Naive thymus-derived CD8-positive, alpha-beta T cell (primary cell): ENCODE measurements at regions not wholly inside any gene's neighbourhood (a gene's known extent, or its start where the extent isn't known, plus 50 kb on each side); places are given as distances from the start of the nearest gene placed in this dataset.

Source experiments
- ATAC-seq, 2 donors: fragments of 150-1000 bp; cut with Tn5 transposase in 1 of 2; sonication (Bioruptor Pico), chemical (Tn5 transposase) in 1 of 2; 1 replicate in 1 of 2; 2 replicates in 1 of 2; pipeline ENCODE4 v1.10.0; 2021; ENCODE audit warnings: mild to moderate bottlenecking in 2 of 2, moderate library complexity in 2 of 2
- POLR2A ChIA-PET: fragments of 350-600 bp; sonication (Branson Sonifier 250); formaldehyde crosslinking; loops from one replicate; lab custom pipeline; 2021; ENCODE audit warnings: antibody characterized with exemption; lab: Charles Lee
- DNase-seq, 10 donors: peaks; one replicate each; pipeline versions ENCODE4 v3.0.0 to v3.0.0-alpha.2; 2020 to 2022
- H3K27ac Mint-ChIP-seq, 10 donors: one replicate each; pipeline ENCODE4 v1.8.0; 2020 to 2022; ENCODE audit warnings: mild to moderate bottlenecking in 10 of 10, mixed read lengths in 10 of 10, moderate library complexity in 4 of 10, inconsistent platforms in 1 of 10
- H3K27me3 Mint-ChIP-seq, 5 donors: one replicate each; pipeline ENCODE4 v1.8.0; 2021 to 2022; ENCODE audit warnings: mixed read lengths in 5 of 5
- H3K36me3 Mint-ChIP-seq, 3 donors: one replicate each; pipeline ENCODE4 v1.8.0; 2020 to 2022; ENCODE audit warnings: mixed read lengths in 3 of 3, mild to moderate bottlenecking in 2 of 3, inconsistent platforms in 1 of 3
- H3K4me1 Mint-ChIP-seq, 4 donors: one replicate each; pipeline ENCODE4 v1.8.0; 2021 to 2022; ENCODE audit warnings: mixed read lengths in 4 of 4
- H3K4me3 Mint-ChIP-seq, 10 donors: one replicate each; pipeline ENCODE4 v1.8.0; 2020 to 2022; ENCODE audit warnings: mild to moderate bottlenecking in 10 of 10, mixed read lengths in 10 of 10, moderate library complexity in 6 of 10, inconsistent platforms in 1 of 10
- H3K9me3 Mint-ChIP-seq, 9 donors: one replicate each; pipeline ENCODE4 v1.8.0; 2020 to 2022; ENCODE audit warnings: mixed read lengths in 9 of 9, mild to moderate bottlenecking in 3 of 9, inconsistent platforms in 1 of 9, moderate library complexity in 1 of 9

DNA sequence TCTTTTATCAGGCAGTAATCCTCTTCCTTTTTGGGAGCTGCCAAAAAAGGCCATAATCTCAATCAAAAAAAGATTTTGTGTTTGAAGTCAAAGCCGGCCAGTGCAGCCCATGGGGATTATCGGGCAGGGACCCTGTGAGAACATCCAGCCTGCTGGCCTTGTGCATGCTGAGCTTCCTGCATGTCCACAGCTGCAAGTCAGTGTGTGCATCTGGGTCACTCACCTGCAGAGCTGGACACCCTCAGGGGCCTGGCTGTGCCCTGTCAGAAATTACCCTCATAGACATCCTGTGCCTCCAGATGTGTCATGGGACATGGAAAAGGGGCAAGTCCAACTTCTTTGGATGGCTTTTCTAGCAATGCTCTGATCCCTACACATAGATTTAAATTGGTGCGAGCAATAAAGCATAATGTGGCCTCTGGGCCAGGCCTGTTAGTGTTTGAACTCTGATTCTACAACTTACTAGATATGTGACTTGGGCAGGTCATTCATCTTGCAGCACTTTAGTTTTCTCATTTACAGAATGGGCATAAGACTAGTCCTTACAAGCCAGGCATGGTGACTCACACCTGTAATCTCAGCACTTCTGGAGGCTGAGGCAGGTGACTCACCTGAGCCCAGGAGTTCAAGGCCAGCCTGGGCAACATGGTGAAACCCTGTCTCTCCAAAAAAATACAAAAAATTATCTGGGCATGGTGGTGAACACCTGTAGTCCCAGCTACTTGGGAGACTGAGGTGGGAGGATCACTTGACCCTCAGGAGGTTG, 81.6 kb upstream of the LARGE1 start:
- POLR2A ChIA-PET: no interaction called here

DNA sequence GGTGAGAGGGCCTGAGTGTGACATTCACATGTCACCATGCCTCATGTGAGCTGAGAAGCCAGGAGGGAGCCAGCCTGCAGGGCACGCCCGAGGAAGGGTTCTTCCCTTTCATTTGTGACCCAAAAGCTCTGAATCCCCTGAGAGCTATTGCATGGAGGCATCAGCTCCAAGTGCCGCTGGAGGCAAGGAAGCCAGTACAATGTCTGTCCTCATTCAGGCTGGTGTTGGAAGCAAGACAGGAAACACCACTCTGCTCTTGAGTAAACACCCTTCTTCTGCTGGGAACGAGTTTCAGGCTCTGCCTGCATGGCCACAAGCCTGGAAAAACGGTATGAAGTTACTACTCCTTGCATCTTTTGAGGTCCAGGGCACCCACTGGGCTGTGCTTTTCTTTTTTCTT, 83.8 kb upstream of the LARGE1 start:
- Mint-ChIP-seq H3K27me3 (peaks cover 0 to 12% (median 0%) of the 10 kb centered on the region in 5 donors), H3K4me1 (no peaks in the 10 kb centered on the region), H3K9me3 (peaks cover 5 to 40% (median 18%) of the 10 kb centered on the region in 9 donors), H3K27ac (no peak overlapping the region), H3K4me3 (no peak overlapping the region), H3K36me3 (peaks cover 0 to 12% (median 0%) of the 10 kb centered on the region in 3 donors)
- no peak for ATAC-seq
- POLR2A ChIA-PET: no interaction called here
- no peak for DNase-seq

More for the DNA sequence above, 81.6 kb upstream of the LARGE1 start:
- DNase-seq (no peak), ATAC-seq (no peak)
- Mint-ChIP-seq H3K9me3 (peaks cover 6 to 51% (median 37%) of the 10 kb centered on the region in 9 donors), H3K4me1 (no peaks in the 10 kb centered on the region), H3K36me3 (peaks cover 0 to 19% (median 0%) of the 10 kb centered on the region in 3 donors), H3K27me3 (peaks cover 0 to 11% (median 0%) of the 10 kb centered on the region in 5 donors), H3K4me3 (no peak overlapping the region), H3K27ac (no peak overlapping the region)

DNA sequence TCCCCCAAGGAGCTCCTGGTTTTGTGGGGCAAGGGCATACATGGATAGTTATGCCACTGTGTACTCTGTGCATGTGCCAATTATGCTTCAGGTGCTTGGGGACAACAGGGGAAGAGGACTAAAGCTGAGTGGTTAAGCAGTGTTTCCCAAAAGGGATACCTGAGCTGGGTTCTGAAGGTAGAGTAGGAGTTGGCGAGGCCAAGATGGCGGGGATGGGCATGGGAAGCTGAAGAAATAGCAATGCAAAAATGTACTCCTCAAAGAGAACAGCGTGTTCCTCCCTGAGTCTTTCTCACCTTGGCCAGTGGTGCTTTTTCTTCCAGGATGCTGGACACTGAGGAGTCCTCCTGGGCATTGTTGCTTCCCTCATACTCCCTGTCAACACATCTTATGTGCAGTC, 90.0 kb upstream of the LARGE1 start:
- DNase-seq (no peak), ATAC-seq (no peak)
- peaks cover 0 to 16% (median 0%) of the 10 kb centered on the region in 3 donors for H3K36me3 Mint-ChIP-seq
- no peak overlapping the region for H3K4me3 Mint-ChIP-seq
- peaks cover 0 to 9% (median 1%) of the 10 kb centered on the region in 5 donors for H3K27me3 Mint-ChIP-seq
- no peaks in the 10 kb centered on the region for H3K4me1 Mint-ChIP-seq
- POLR2A ChIA-PET: no interaction called here
- H3K9me3 Mint-ChIP-seq: peaks cover 8 to 30% (median 20%) of the 10 kb centered on the region in 9 donors
- no peak overlapping the region for H3K27ac Mint-ChIP-seq

DNA sequence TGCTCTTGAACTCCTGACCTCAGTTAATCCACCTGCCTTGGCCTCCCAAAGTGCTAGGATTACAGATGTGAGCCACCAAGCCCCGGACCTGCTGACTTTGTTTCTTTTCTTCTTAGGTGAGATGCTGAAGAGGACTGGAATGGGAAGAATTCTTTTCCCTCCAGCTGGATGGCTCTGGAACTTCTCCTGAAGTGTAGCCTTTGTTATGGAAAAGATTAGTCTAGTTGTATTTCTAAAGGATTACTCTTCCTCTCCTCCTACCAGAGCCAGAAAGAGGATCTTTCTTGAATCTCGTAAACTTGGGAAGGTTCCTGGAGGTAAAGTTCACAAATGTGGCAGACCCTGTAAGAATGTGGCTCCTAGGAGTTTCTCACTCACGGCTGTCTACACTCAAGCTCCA, 95.4 kb upstream of the LARGE1 start:
- H3K27me3 Mint-ChIP-seq: peaks cover 0 to 10% (median 2%) of the 10 kb centered on the region in 5 donors
- POLR2A ChIA-PET: no interaction called here
- H3K9me3 Mint-ChIP-seq: peaks cover 6 to 30% (median 18%) of the 10 kb centered on the region in 9 donors
- H3K36me3 Mint-ChIP-seq: peaks cover 0 to 16% (median 0%) of the 10 kb centered on the region in 3 donors
- DNase-seq: no peak
- no peak for ATAC-seq
- no peak overlapping the region for H3K27ac Mint-ChIP-seq
- no peak overlapping the region for H3K4me3 Mint-ChIP-seq
- H3K4me1 Mint-ChIP-seq: no peaks in the 10 kb centered on the region

DNA sequence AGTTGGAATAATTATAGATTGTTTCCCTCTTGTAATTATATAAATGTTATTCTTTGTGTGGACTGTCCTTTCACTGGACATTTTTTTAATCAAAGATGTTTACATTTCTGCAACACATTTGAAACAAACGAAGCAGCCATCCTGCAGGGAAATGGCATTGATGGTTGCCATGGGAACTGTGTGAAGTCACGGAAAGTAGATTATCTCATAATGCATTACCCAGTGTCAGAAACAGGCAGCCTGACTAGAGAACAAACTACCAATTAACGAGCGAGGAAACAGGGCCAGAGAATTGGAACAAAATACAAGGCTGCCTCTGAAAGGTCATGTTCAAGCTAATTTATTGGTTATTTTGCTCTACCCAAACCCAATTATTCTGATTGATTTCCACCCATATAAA, 96.9 kb upstream of the LARGE1 start:
- ATAC-seq: no peak
- Mint-ChIP-seq H3K9me3 (peaks cover 6 to 26% (median 18%) of the 10 kb centered on the region in 9 donors), H3K4me3 (no peak overlapping the region), H3K27ac (peak overlapping the region in 1 of 10 donors; percentile 1), H3K36me3 (peaks cover 0 to 11% (median 0%) of the 10 kb centered on the region in 3 donors), H3K27me3 (peaks cover 0 to 10% (median 2%) of the 10 kb centered on the region in 5 donors), H3K4me1 (no peaks in the 10 kb centered on the region)
- DNase-seq: no peak
- POLR2A ChIA-PET: no interaction called here

DNA sequence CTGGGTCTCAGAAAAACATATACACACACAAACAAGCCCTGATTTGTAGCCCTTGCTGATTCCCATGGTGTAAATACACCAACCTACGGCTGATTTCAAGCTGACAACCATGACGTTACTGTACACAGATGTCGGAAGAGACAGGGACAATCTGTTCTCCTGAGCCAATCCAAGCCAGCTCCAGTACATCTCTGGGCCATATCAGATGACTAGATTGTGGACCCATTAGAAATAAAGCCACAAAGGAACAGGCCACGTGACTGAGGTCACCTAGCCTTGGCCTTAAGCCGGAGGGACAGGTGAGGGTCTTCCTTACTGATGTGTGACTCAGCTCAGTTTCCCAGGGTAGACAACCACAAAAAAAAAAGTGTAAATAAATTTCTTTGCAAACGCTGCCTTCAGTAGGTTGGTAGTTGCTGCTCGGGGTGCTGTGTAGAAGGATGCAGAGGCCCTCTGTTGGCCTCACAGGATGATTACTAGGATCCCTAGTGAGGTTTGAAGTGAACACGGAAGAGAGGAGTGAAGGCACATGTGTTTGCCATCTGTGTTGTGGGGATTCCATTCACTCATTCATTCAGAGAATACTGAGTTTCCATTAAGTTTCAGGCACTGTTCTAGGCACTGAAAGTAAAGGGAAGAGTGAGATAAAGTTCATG, 99.0 kb upstream of the LARGE1 start:
- POLR2A ChIA-PET: no interaction called here

DNA sequence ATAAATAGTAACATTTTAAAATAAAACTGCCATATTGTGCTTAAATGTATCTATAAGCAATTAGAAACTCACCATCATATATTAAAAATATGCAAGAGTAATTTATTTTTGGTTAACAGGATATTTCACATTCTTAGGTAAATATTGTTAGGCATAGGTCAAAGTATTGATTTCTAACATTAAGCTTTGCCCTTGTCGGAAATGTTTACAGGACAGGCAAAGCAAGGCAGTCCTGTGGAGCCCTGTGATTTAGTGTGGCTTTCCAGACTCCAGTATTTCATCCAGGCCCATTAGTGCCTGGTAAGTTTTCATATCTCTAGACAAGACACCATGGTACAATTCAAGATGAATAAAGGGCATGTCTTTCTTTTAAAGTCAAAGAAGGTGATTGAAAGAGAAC, 114.9 kb upstream of the LARGE1 start:
- Mint-ChIP-seq H3K27me3 (peaks cover 2 to 18% (median 8%) of the 10 kb centered on the region in 5 donors), H3K4me3 (no peak overlapping the region), H3K36me3 (peaks cover 0 to 7% (median 0%) of the 10 kb centered on the region in 3 donors), H3K27ac (no peak overlapping the region), H3K4me1 (no peaks in the 10 kb centered on the region), H3K9me3 (peaks cover 0 to 33% (median 8%) of the 10 kb centered on the region in 9 donors)
- ATAC-seq: no peak
- POLR2A ChIA-PET: no interaction called here
- no peak for DNase-seq

More for the DNA sequence above, 99.0 kb upstream of the LARGE1 start:
- no peak overlapping the region for H3K27ac Mint-ChIP-seq
- H3K4me3 Mint-ChIP-seq: no peak overlapping the region
- H3K36me3 Mint-ChIP-seq: peaks cover 0 to 6% (median 0%) of the 10 kb centered on the region in 3 donors
- H3K9me3 Mint-ChIP-seq: peaks cover 6 to 24% (median 18%) of the 10 kb centered on the region in 9 donors
- peaks cover 0 to 10% (median 2%) of the 10 kb centered on the region in 5 donors for H3K27me3 Mint-ChIP-seq
- DNase-seq: no peak
- H3K4me1 Mint-ChIP-seq: no peaks in the 10 kb centered on the region
- no peak for ATAC-seq

DNA sequence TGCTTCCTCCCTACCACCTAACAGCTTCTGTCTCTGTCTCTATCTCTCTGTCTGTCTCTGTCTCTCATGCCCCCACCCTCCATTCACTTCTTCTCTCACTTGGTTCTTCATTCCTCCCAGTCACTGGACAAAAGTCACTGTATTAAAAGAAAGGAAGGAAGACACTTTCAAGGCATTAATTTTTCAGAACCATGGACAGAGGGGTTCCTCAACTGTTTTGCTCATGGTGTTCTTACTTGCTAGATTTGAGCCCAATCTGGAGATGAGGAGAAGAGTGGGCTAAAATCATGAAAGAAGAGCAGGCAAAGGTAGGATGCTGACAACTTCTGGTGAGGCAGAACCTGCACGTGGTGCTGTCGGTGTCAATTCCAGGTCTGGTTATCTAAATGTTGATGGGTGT, 116.7 kb upstream of the LARGE1 start:
- peak overlapping the region in 1 of 10 donors; percentile 25 for H3K27ac Mint-ChIP-seq
- POLR2A ChIA-PET: no interaction called here
- ATAC-seq: no peak
- no peaks in the 10 kb centered on the region for H3K36me3 Mint-ChIP-seq
- no peaks in the 10 kb centered on the region for H3K4me1 Mint-ChIP-seq
- peaks cover 0 to 26% (median 4%) of the 10 kb centered on the region in 9 donors for H3K9me3 Mint-ChIP-seq
- DNase-seq: no peak
- no peak overlapping the region for H3K4me3 Mint-ChIP-seq
- peaks cover 2 to 18% (median 8%) of the 10 kb centered on the region in 5 donors for H3K27me3 Mint-ChIP-seq

DNA sequence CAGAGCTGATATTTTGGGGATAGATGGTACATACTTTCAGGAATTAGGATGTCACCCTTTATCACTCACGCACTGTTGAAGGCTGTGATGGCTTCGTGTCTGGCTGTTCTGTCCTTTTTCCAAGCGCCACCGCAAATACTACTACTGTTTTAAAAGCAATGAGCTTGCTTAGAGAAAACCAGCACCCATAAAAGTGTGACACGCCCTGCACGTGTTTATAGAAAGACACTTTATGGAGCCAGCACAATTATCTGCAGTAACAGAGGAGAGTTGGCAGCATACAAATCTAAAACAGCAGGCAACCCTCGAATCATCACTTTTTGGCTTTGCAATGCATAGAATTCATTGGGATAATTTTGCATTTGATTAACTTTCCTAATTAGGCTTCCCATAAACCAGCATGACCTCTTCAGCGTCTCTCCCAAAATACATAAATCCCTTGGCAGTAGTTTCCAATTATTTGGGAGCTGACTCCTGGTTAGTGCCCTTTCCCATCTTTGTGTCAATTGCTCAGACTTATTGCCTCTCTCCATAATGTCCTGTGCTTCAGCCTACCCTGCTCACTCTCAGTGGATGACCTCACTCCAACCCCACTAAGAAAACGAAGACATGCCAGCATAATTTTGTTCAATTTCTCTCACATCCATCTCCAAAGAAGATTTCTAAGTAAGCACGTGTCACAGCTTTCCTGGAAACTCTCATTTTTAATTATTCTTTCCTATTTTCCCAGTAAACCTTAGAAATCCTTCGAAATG, 118.7 kb upstream of the LARGE1 start:
- H3K27me3 Mint-ChIP-seq: peaks cover 0 to 18% (median 8%) of the 10 kb centered on the region in 5 donors
- H3K4me3 Mint-ChIP-seq: no peak overlapping the region
- ATAC-seq: no peak
- no peak overlapping the region for H3K27ac Mint-ChIP-seq
- no peak for DNase-seq
- H3K9me3 Mint-ChIP-seq: peaks cover 0 to 26% (median 0%) of the 10 kb centered on the region in 9 donors
- POLR2A ChIA-PET: no interaction called here
- no peaks in the 10 kb centered on the region for H3K4me1 Mint-ChIP-seq
- no peaks in the 10 kb centered on the region for H3K36me3 Mint-ChIP-seq

DNA sequence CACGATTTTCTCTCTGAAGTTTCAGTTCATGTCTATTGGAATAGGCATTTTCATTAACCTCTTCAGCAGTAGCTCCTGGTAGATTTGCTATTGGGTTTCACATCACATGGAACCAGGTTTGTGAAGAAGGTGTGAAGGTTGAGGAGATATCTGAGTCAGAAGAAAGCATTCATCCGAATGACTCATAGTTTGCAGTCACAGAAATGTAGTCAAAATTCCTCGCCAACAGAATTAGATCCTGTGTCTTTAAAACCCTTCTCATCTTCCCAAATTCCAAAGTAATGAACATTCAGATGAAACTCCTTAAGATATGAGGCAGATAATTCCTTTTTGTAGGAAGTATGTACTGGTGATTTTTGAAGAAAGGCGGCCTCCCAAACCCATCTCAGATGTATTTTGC, 125.0 kb upstream of the LARGE1 start:
- H3K36me3 Mint-ChIP-seq: no peaks in the 10 kb centered on the region
- POLR2A ChIA-PET: no interaction called here

DNA sequence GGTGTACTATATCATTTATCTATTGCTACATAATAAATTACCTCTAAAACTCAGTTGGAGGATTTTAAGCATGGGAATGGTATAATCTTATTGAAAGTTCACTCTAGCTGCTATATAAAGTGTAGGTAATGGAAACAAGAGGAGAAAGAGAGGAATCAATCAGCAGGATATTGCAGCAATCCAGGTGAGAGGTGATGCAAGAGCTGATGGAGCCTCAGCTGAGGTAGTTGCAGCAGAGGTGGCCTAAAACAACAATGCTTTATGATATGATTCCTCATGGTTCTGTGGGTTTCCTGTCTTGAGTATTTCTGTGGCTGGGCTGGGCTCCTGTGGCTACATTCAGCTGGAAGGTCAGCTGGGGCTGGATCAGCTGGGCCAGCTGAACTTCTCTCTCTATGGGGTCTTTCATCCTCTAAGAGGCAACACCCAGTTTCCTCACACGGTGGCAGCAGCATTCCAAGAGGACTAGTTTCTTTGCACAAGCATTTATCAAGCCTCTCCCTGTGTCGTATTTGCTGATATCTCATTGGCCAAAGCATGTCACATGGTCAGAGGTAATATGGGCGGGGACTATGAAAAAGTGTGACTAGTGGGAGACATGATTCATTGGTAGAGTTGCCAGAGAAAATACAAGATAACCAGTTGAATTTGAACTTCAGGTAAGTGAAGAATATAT, 135.4 kb upstream of the LARGE1 start:
- H3K27ac Mint-ChIP-seq: no peak overlapping the region
- no peaks in the 10 kb centered on the region for H3K4me1 Mint-ChIP-seq
- ATAC-seq (no peak), DNase-seq (no peak)
- H3K4me3 Mint-ChIP-seq: no peak overlapping the region
- H3K36me3 Mint-ChIP-seq: no peaks in the 10 kb centered on the region
- POLR2A ChIA-PET: no interaction called here
- H3K27me3 Mint-ChIP-seq: peaks cover 0 to 13% (median 2%) of the 10 kb centered on the region in 5 donors
- peaks cover 0 to 22% (median 8%) of the 10 kb centered on the region in 9 donors for H3K9me3 Mint-ChIP-seq

More for the DNA sequence above, 125.0 kb upstream of the LARGE1 start:
- DNase-seq: no peak
- Mint-ChIP-seq H3K27ac (no peak overlapping the region), H3K4me3 (no peak overlapping the region), H3K4me1 (no peaks in the 10 kb centered on the region), H3K9me3 (peaks cover 0 to 8% (median 0%) of the 10 kb centered on the region in 9 donors), H3K27me3 (peaks cover 0 to 11% (median 3%) of the 10 kb centered on the region in 5 donors)
- no peak for ATAC-seq

DNA sequence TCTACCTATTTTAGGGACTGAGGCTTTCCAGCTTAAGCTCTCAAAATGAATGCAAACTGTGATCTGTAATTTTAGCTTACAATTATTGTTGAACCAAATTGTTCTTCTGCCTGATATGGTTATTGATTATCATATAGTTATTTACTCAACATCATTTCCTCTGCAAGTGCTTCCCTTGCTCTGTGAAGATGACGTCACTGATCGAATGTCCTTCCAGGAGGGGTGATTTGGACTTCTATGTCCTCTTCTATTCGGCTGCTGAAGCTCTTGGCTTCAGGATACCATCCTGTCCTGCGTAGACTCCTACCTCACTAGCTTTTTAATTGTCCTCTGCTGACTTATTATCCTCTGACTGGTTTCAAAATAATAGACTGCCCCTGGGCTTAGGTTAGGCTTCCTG, 137.4 kb upstream of the LARGE1 start:
- ATAC-seq (no peak), DNase-seq (no peak)
- POLR2A ChIA-PET: no interaction called here
- no peaks in the 10 kb centered on the region for H3K36me3 Mint-ChIP-seq
- H3K4me3 Mint-ChIP-seq: no peak overlapping the region
- H3K27ac Mint-ChIP-seq: no peak overlapping the region
- peaks cover 0 to 7% (median 2%) of the 10 kb centered on the region in 5 donors for H3K27me3 Mint-ChIP-seq
- peaks cover 0 to 18% (median 4%) of the 10 kb centered on the region in 9 donors for H3K9me3 Mint-ChIP-seq
- no peaks in the 10 kb centered on the region for H3K4me1 Mint-ChIP-seq
